ENCODE measurements at regions not wholly inside any gene's neighbourhood (a gene's known extent, or its start where the extent isn't known, plus 50 kb on each side); places are given as distances from the start of the nearest gene placed in this dataset.
"Not testable (repeated sequence)": the region's sequence is repeated elsewhere in the genome, so short reads cannot be mapped to it uniquely, and the experiment has no call there.

DNA sequence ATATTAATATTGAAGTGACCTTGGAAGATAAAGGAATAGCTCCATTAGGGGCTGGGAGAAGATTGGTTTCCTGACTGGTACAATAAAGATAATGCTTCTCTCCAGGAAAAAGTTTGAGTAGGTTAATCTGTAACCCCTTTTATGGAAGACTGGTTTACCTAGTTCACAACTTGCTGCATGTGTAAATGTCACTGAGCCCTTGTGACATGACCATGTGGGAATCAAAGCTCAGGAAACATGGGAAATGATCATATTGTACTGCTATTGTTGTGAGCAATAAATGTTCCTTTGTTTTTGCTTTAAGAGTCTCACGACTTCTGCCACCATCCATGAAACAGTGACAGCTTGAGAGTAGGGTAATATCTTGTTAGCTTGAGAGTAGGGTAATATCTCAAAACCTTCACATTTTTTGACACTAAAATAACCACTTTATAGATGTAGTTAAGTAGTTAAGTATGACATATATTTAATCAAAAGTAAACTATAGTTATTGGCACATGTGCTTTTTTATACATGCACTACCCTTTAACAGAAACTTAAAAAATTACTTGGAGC lies 1338.6 kb downstream of the FSCB start:
- DNase-seq: no peak
- ATAC-seq: no peak

DNA sequence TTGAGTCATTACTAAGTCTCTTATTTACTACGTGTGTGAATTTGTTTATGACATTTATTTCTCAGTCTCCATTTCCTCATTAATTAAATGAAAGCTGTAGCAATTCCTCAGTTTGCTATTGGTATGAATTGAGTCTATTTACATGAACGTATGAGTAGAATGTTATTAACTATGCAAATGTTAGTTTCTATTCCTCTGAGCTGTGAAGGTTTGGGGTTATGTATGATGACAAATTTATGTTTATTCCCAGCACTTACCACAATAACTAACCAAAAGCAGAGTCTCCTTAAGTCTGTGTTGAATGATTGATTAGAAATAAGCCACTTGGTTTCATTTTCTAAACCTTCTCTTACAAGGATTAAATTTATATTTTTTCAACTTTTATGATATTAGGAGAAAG lies 1340.9 kb downstream of the FSCB start:
- no peak for ATAC-seq

DNA sequence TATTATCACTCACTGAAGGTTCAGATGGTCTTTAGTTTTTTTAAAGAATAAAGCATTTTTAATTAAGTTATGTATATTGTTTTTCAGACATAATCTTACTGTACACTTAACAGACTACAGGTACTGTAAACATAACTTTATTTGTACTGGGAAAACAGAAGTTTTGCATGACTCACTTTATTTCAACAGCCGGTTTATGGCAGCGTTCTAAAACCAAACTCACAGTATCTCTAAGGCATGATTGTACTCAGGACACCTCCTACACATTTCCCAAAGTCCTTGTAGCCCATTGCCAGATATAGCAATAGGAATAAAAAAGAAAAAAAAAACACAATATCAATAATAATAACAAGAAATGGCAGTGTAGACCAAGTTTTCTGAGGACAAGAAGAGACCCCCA lies 1341.4 kb downstream of the FSCB start:
- DNase-seq (no peak), ATAC-seq (no peak)

More for the DNA sequence above, 1340.9 kb downstream of the FSCB start:
- DNase-seq: no peak

GRCh38 chr14:43161477-43161876 lies 1345.6 kb downstream of the FSCB start:
- DNase-seq (no peak), ATAC-seq (no peak)

GRCh38 chr14:43157661-43158060 lies 1349.4 kb downstream of the FSCB start:
- DNase-seq (no peak), ATAC-seq (no peak)

GRCh38 chr14:43155924-43156323 lies 1351.2 kb downstream of the FSCB start:
- ATAC-seq: no peak
- no peak for DNase-seq

DNA sequence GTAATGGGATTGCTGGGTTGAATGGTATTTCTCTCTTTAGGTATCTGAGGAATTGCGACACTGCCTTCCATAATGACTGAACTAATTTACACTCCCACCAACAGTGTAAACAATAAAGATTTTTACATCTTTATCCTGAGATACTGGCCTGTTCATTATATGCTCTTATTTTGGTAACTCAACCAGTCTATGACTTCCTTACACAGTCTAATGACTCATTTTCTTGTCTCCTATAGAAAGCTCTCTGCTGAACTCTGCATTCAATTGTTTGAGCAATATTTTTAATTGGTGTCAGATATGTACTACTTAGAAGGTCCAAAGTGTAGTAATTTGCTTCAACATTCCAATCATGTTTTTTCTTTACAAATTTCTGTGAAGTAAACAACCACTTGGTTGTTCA lies 1351.8 kb downstream of the FSCB start:
- ATAC-seq: no peak
- DNase-seq: no peak

DNA sequence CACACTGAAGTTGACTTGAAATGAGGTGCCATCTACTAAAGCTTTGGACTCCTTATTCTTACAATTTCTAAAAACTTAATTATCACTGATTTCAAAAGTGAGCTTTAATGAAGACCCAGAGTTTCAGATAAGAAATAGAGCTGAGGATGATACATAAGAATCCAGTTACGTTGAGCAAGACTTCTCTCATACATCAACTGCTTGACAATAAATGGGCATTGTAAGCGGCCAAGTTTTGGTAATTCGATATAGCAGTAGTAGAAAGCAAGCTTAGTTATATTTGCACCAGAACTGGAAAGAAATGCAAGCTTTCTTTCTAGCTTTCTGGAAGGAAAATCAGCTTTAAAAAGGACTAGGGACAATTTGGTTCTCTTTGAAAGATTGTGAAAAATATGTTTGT lies 1359.6 kb downstream of the FSCB start:
- ATAC-seq (no peak), DNase-seq (no peak)

DNA sequence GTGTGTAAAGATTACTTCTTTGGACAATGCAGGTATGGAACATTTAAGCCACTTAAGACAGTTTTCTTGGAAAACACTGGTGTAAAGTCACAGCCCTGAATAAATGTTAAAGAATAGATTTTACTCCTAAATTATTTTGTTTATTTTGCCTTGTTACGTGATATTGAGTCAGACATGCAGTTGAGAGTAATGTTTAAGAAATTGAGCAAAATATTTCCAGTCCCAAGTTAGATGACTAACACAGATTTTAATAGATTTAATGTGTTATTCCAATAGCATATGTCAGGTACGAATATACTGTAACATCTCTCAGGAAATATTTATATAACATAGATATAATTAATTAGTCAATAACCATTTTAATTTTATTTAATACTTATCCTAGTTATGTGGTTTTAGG lies 1361.7 kb downstream of the FSCB start:
- ATAC-seq (no peak), DNase-seq (no peak)

GRCh38 chr14:43143106-43143505 lies 1364.0 kb downstream of the FSCB start:
- DNase-seq (no peak), ATAC-seq (no peak)

DNA sequence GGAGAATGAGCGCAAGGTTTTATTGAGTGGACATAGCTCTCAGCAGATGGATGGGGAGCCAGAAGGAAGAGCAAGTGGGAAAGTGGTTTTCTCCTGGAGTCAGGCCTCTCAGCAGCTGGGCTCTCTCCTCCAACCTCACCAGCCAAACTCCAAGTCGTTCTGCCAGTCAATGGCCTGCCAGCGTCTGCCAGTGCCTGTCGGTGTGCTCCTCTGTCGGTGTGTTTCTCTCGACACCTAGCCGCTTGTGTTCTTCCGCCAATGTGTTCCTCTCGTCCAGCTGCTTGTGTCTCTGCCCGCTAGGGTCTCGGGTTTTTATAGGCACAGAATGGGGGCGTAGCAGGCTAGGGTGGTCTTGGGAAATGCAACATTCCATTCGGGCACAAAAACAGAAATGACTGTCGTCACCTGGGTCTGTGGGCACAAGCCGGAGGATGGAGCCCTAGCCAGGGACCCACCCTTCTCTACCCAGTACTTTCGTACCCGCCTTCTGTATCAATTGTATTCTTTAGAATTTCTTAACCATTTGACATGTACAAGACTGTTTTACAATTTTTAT lies 1365.4 kb downstream of the FSCB start:
- ATAC-seq: no peak
- no peak for DNase-seq

- ATAC-seq (no peak), DNase-seq (no peak)
Measured at GRCh38 chr14:43140453-43140852, 1366.6 kb downstream of the FSCB start.

GRCh38 chr14:43135877-43136411 lies 1371.1 kb downstream of the FSCB start:
- ATAC-seq: no peak
- no peak for DNase-seq

- ATAC-seq (no peak), DNase-seq (no peak)
Measured at GRCh38 chr14:43132441-43132840, 1374.6 kb downstream of the FSCB start.

GRCh38 chr14:43128429-43128828 lies 1378.7 kb downstream of the FSCB start:
- ATAC-seq, DNase-seq: not testable (repeated sequence)

GRCh38 chr14:43127874-43128273 lies 1379.2 kb downstream of the FSCB start:
- ATAC-seq, DNase-seq: not testable (repeated sequence)

GRCh38 chr14:43123544-43123943 lies 1383.5 kb downstream of the FSCB start:
- no peak for DNase-seq
- no peak for ATAC-seq

- DNase-seq (no peak), ATAC-seq (no peak)
Measured at GRCh38 chr14:43119672-43120071, 1387.4 kb downstream of the FSCB start.

DNA sequence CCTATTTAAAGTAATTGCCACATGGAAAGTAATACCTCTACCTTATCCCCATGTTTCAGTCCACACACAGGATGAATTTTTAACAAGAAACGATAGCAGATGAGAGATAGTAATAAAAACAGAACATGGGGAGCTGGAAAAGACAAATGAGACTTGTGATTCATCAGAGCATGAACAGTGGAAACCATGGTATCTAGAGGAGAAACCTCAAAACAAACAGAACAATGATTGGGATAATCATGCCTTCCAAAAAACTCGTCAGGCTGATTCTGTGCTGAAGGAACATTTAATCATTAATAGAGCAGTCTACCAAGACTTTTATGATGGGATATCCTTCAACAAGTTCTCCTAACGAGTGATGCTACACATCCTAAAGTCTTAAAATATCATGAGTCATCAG lies 1390.7 kb downstream of the FSCB start:
- no peak for DNase-seq
- ATAC-seq: no peak

- DNase-seq (no peak), ATAC-seq (no peak)
Measured at GRCh38 chr14:43105305-43105704, 1401.8 kb downstream of the FSCB start.

GRCh38 chr14:43090380-43090779 lies 1416.7 kb downstream of the FSCB start:
- DNase-seq (no peak), ATAC-seq (no peak)

GRCh38 chr14:43087666-43088065 lies 1419.4 kb downstream of the FSCB start:
- DNase-seq (no peak), ATAC-seq (no peak)

GRCh38 chr14:43085819-43086218 lies 1421.3 kb downstream of the FSCB start:
- DNase-seq (no peak), ATAC-seq (no peak)

- DNase-seq, ATAC-seq: not testable (repeated sequence)
Measured at GRCh38 chr14:43067372-43067771, 1439.7 kb downstream of the FSCB start.
